Cardiac fibroblast (primary cell): ENCODE measurements at regions not wholly inside any gene's neighbourhood (a gene's known extent, or its start where the extent isn't known, plus 50 kb on each side); places are given as distances from the start of the nearest gene placed in this dataset.

ENCODE experiments used
- DNase-seq, 2 donors: peaks; one replicate each; pipeline versions ENCODE4 v3.0.0 to v3.0.0-alpha.2; 2010; ENCODE audit warnings: low read depth in 2 of 2
- H3K4me3 ChIP-seq, 2 donors: replicated peaks in 1 of 2; 1 replicate in 1 of 2; 2 replicates in 1 of 2; pipeline ENCODE4 v1.5.1; 2011; ENCODE audit warnings: low read depth in 2 of 2, low read length in 2 of 2, mild to moderate bottlenecking in 2 of 2, moderate library complexity in 1 of 2
- TF ChIP-seq, protein P1 (sequence below): IDR thresholded peaks from one replicate; pipeline ENCODE4 v1.5.1; 2011; ENCODE audit warnings: low read depth, mild to moderate bottlenecking, low read length, inconsistent platforms

DNA sequence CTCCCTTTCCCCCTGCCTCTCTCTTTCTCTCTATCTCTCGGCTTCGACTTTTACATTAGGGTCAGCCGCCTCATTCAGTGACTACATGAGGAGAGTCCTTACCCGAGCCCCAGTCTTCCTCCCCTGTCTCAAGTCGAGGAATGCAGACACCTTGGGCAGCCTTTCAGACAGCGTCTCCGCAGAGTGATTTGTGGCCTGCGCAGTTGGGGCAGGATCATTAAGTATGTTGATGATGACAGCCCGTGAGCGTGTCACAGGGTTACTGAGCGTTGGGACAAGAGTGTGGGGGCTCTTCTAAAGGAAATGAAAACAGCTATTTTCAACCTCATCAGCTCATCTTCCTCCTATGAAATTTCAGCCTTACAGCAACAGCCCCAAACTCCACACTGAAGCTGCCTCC is 312.1 kb upstream of the GATB start:
- no peak for DNase-seq
- TF ChIP-seq, protein P1, sequence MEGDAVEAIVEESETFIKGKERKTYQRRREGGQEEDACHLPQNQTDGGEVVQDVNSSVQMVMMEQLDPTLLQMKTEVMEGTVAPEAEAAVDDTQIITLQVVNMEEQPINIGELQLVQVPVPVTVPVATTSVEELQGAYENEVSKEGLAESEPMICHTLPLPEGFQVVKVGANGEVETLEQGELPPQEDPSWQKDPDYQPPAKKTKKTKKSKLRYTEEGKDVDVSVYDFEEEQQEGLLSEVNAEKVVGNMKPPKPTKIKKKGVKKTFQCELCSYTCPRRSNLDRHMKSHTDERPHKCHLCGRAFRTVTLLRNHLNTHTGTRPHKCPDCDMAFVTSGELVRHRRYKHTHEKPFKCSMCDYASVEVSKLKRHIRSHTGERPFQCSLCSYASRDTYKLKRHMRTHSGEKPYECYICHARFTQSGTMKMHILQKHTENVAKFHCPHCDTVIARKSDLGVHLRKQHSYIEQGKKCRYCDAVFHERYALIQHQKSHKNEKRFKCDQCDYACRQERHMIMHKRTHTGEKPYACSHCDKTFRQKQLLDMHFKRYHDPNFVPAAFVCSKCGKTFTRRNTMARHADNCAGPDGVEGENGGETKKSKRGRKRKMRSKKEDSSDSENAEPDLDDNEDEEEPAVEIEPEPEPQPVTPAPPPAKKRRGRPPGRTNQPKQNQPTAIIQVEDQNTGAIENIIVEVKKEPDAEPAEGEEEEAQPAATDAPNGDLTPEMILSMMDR = no peak
- no peak overlapping the region for H3K4me3 ChIP-seq

DNA sequence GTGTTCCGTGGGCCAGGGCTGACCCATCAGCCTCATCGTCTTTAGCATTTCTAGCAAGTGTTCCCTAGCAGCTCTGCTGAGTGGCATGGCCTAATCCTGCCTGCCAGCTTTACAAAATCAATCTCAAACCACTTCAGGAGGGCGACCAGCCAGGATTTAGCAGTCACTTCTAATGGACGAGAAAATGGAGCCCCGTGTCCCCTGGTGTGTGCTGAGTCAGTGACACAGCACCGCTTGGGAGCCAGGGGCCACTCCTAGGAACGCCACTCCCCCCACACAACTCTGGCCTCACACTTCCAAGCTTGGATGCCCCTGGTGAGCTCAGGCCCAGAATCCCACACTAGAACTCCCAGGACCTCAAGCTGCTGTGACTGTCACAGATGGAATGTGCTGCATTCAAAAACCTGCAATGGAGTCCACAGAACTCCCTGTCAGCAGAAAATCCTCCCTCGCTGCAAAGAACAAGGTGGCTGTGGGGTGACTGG is 311.2 kb upstream of the GATB start:
- no peak overlapping the region for H3K4me3 ChIP-seq
- TF ChIP-seq, protein P1 = no peak
- DNase-seq = no peak

DNA sequence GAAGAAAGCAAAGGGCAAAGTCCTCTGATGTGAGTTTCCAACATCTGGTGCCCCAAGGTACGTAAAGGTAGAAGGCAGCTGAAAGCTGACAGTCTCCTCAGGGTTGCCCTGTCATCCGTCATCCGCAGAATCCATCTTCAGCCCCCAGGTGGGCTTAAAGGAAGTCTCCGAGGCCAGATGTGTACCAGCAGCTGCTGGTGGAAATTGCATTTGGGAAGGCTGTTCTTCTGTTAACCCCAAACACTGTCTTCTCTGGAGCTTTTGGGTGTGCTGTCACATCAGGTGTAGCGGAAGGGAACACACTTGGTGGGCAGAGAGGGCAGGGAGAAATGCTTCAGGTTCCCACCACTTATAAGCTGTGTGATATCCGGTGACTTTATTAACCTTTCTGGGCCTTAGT is 310.0 kb upstream of the GATB start:
- TF ChIP-seq, protein P1 = no peak
- DNase-seq = no peak
- H3K4me3 ChIP-seq = no peak overlapping the region

DNA sequence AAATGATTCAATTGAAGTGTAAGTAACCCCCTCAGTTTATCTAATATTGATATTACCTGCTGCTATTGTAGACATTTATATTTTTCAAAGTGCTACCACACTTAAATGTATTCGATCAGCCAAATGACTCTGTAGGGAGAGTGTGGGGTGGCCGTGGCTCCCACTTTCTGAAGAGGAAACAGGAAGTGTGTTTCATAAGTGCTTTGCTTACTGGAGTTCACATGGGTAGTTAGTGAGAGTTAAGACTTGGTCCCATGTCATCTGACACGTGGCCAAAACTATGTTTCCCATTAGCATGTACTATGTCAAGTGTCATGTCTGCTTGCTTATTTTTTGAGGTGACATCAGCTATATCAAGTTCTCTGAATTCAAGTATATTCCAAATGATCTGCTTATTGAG is 308.1 kb upstream of the GATB start:
- no peak overlapping the region for H3K4me3 ChIP-seq
- DNase-seq = no peak
- TF ChIP-seq, protein P1 = no peak

DNA sequence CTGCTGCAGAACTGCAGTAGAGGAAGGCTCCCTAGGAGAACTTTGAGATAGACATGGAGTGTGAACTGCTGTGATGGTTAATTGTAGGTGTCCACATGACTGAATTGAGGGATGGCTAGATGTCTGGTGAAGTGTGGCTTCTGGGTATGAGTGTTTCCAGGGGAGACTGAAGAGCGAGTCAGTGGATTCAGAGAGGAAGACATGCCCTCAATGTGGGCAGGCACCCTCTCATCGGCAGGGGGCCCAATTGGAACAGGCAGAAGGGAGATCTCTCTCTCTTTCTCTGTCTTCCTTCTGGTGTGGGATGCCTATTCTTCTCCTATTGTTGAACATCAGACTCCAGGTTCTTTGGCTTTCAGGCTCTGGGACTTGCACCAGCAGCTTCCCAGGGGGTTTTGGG is 304.7 kb upstream of the GATB start:
- no peak overlapping the region for H3K4me3 ChIP-seq
- DNase-seq = no peak
- TF ChIP-seq, protein P1 = no peak

DNA sequence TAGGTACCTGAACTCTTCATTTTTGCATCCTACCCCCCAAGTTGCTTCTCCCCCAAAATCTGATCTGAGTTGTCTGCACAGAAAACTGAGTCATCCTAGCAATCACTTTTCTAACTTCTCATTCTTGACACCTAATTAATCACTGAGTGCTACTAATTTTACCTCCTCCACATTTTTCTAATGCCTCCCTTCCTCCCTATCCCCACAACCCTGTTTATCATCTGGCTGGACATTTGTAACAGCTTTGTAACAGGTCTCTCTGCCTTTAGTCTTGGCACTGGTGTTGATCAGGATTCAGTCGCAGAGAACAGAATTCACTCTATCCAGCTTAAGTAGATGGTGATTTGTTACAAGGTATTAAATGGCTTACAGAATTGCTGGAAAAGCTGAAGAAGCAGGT is 303.9 kb upstream of the GATB start:
- TF ChIP-seq, protein P1 = no peak
- no peak overlapping the region for H3K4me3 ChIP-seq
- DNase-seq = no peak

DNA sequence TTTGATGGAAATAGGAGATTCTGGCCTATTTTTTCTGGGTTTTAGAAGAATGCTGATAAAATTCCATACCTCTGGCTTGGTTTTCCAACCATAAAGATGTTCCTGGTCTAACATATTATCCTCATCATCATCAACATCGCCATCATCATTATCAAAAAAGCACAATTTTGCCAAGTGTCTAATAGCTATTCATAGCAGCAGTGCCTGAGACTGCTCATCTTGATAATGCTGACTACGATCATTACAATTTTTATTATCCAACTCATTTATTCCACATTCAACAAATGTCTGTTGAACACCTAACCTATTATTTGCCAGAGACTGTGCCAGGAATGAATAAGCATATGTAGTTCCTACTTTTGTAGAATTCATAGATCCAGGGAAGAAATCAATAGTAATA is 303.5 kb upstream of the GATB start:
- TF ChIP-seq, protein P1 = no peak
- no peak for DNase-seq
- no peak overlapping the region for H3K4me3 ChIP-seq
